Mammary epithelial cell (primary cell): ENCODE measurements at regions not wholly inside any gene's neighbourhood (a gene's known extent, or its start where the extent isn't known, plus 50 kb on each side); places are given as distances from the start of the nearest gene placed in this dataset.

Source experiments
- EZH2 ChIP-seq: IDR thresholded peaks from 2 replicates; pipeline ENCODE4 v1.6.1; 2012; ENCODE audit warnings: low read length, inconsistent platforms, borderline replicate concordance
- TF ChIP-seq, protein P1 (sequence below), 2 donors: IDR thresholded peaks in 1 of 2; conservative IDR thresholded peaks in 1 of 2; 2 replicates each; pipeline ENCODE4 v1.5.1; 2011 to 2012; ENCODE audit warnings: inconsistent platforms in 2 of 2, low read length in 2 of 2, mild to moderate bottlenecking in 2 of 2, control low read depth in 1 of 2, low read depth in 1 of 2; ENCODE audit not compliant: insufficient read depth in 1 of 2; ENCODE audit errors: extremely low read depth in 1 of 2

- TF ChIP-seq, protein P1, sequence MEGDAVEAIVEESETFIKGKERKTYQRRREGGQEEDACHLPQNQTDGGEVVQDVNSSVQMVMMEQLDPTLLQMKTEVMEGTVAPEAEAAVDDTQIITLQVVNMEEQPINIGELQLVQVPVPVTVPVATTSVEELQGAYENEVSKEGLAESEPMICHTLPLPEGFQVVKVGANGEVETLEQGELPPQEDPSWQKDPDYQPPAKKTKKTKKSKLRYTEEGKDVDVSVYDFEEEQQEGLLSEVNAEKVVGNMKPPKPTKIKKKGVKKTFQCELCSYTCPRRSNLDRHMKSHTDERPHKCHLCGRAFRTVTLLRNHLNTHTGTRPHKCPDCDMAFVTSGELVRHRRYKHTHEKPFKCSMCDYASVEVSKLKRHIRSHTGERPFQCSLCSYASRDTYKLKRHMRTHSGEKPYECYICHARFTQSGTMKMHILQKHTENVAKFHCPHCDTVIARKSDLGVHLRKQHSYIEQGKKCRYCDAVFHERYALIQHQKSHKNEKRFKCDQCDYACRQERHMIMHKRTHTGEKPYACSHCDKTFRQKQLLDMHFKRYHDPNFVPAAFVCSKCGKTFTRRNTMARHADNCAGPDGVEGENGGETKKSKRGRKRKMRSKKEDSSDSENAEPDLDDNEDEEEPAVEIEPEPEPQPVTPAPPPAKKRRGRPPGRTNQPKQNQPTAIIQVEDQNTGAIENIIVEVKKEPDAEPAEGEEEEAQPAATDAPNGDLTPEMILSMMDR (conservative IDR thresholded peaks at IDR 0.05 in 1 of 2, IDR thresholded peaks at IDR 0.05 in 1 of 2; ENCODE audit: extremely low read depth in 1 of 2, insufficient read depth in 1 of 2, low read depth in 1 of 2, low read length in 2 of 2), result no peak
- TF ChIP-seq EZH2, result no peak
Measured at GRCh38 chr13:83496501-83496900, 385.8 kb downstream of the SLITRK1 start.
